ENCODE measurements at regions not wholly inside any gene's neighbourhood (a gene's known extent, or its start where the extent isn't known, plus 50 kb on each side); places are given as distances from the start of the nearest gene placed in this dataset.

DNA sequence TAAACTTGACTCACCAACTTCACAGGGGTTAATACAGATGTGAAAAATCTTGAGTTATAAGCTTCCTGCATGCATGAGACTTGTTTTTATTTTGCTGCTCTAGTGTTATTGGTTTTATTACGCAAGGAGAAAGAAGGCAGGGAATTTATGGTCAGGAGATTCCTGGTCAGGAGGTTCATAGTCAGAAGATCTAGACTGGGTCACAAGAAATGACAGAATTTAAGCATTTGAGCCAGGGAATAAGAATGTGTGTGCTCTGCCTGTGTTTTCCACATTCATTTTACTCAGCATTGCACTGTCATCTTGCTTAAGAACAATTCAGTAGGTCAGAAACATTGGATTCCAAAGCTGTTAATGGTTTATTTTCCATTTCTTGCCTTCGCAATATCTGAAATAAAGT is 2522.1 kb downstream of the ARAP2 start:
- TF ChIP-seq, protein P1, sequence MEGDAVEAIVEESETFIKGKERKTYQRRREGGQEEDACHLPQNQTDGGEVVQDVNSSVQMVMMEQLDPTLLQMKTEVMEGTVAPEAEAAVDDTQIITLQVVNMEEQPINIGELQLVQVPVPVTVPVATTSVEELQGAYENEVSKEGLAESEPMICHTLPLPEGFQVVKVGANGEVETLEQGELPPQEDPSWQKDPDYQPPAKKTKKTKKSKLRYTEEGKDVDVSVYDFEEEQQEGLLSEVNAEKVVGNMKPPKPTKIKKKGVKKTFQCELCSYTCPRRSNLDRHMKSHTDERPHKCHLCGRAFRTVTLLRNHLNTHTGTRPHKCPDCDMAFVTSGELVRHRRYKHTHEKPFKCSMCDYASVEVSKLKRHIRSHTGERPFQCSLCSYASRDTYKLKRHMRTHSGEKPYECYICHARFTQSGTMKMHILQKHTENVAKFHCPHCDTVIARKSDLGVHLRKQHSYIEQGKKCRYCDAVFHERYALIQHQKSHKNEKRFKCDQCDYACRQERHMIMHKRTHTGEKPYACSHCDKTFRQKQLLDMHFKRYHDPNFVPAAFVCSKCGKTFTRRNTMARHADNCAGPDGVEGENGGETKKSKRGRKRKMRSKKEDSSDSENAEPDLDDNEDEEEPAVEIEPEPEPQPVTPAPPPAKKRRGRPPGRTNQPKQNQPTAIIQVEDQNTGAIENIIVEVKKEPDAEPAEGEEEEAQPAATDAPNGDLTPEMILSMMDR (conservative IDR thresholded peaks at IDR 0.05; ENCODE audit: low read length), result no peak
- no peak for TF ChIP-seq EZH2phosphoT487 (IDR thresholded peaks at IDR 0.05; ENCODE audit: borderline replicate concordance, low read depth, low read length)
